ENCODE measurements at regions not wholly inside any gene's neighbourhood (a gene's known extent, or its start where the extent isn't known, plus 50 kb on each side); places are given as distances from the start of the nearest gene placed in this dataset.

DNA sequence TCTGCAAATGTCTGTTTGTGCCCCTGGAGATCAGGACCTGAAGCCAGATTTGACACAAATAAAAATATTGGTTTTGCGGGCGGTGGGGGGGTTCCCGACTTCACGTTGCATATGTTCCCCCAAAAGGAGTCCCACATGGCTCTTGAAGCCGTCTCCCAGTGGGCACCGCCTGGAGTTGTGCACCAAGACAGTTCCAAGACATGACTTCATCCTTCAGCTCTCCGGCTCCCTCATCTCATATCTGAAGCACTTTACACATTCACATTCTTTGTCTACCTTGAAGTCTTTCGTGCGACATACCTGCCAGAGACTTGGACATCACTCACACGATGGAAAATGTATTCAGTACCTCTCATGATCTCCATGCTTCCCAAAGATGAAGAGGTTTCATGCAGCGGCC, 362.8 kb upstream of the FOXK1 start:
- DNase-seq (ENCODE audit: low read depth, low spot score) = no peak
- H3K4me3 Mint-ChIP-seq = no peak overlapping the region
- no peaks in the 10 kb centered on the region for H3K36me3 Mint-ChIP-seq (ENCODE audit: low read depth)
- no peak overlapping the region for H3K27ac Mint-ChIP-seq (ENCODE audit: unreplicated experiment)
- peaks cover 49% of the 10 kb centered on the region for H3K27me3 Mint-ChIP-seq (ENCODE audit: low read depth)
- peaks cover 9% of the 10 kb centered on the region for H3K9me3 Mint-ChIP-seq
- TF ChIP-seq CTCF (conservative IDR thresholded peaks at IDR 0.05) = no peak
- no peaks in the 10 kb centered on the region for H3K4me1 Mint-ChIP-seq

GRCh38 chr7:4325732-4326131, 356.4 kb upstream of the FOXK1 start:
- H3K36me3 Mint-ChIP-seq (ENCODE audit: low read depth) = no peaks in the 10 kb centered on the region
- H3K27me3 Mint-ChIP-seq (ENCODE audit: low read depth) = peaks cover 11% of the 10 kb centered on the region
- DNase-seq (ENCODE audit: low read depth, low spot score) = no peak
- no peaks in the 10 kb centered on the region for H3K4me1 Mint-ChIP-seq
- TF ChIP-seq CTCF (conservative IDR thresholded peaks at IDR 0.05) = no peak
- peaks cover 3% of the 10 kb centered on the region for H3K9me3 Mint-ChIP-seq
- no peak overlapping the region for H3K4me3 Mint-ChIP-seq
- H3K27ac Mint-ChIP-seq (ENCODE audit: unreplicated experiment) = no peak overlapping the region

DNA sequence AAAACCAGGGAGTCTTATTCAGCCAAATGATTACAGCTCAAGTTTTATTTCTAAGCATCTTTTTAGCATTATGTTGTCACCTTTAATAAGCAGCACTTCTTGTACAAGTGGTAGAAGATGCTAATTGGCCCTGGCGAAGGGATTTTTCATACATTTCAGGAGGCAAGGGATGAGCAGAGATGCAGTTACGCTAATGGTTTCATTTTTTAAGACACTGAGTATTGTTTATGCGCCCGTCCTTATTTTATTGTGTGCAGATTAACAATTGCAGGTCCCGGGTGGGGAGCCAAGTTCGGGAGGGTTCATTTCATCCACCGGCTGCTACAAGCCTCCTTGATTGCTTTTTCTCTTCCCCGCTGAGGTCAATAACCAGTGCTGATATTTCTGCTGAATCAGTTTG, 350.4 kb upstream of the FOXK1 start:
- Mint-ChIP-seq H3K27me3 (ENCODE audit: low read depth) (peaks cover 5% of the 10 kb centered on the region), H3K4me3 (no peak overlapping the region), H3K9me3 (peaks cover 6% of the 10 kb centered on the region), H3K4me1 (no peaks in the 10 kb centered on the region), H3K36me3 (ENCODE audit: low read depth) (no peaks in the 10 kb centered on the region), H3K27ac (ENCODE audit: unreplicated experiment) (no peak overlapping the region)
- TF ChIP-seq CTCF (conservative IDR thresholded peaks at IDR 0.05) = no peak
- no peak for DNase-seq (ENCODE audit: low read depth, low spot score)

DNA sequence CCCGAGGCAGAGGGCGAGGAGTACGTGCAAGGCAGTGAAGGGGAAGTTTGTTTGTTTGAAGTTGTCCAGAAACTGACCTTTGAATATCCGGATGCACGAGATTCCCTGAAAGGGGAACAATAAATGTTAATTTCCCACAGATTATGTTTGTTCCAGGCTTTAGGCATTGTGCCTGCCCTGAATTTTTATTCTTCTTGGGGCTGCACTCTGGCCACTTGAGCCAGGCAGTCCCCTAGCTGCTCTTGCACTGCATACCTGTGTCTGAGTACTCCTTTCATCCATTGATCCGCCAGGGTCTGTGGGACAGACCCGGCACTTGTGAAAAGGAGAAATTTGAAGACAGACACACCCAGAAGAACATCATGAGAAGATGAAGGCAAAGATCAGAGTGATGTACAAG, 343.5 kb upstream of the FOXK1 start:
- no peak for TF ChIP-seq CTCF (conservative IDR thresholded peaks at IDR 0.05)
- H3K4me3 Mint-ChIP-seq = no peak overlapping the region
- DNase-seq (ENCODE audit: low read depth, low spot score) = no peak
- peaks cover 8% of the 10 kb centered on the region for H3K27me3 Mint-ChIP-seq (ENCODE audit: low read depth)
- peaks cover 6% of the 10 kb centered on the region for H3K36me3 Mint-ChIP-seq (ENCODE audit: low read depth)
- no peak overlapping the region for H3K27ac Mint-ChIP-seq (ENCODE audit: unreplicated experiment)
- peaks cover 13% of the 10 kb centered on the region for H3K9me3 Mint-ChIP-seq
- H3K4me1 Mint-ChIP-seq = no peaks in the 10 kb centered on the region

DNA sequence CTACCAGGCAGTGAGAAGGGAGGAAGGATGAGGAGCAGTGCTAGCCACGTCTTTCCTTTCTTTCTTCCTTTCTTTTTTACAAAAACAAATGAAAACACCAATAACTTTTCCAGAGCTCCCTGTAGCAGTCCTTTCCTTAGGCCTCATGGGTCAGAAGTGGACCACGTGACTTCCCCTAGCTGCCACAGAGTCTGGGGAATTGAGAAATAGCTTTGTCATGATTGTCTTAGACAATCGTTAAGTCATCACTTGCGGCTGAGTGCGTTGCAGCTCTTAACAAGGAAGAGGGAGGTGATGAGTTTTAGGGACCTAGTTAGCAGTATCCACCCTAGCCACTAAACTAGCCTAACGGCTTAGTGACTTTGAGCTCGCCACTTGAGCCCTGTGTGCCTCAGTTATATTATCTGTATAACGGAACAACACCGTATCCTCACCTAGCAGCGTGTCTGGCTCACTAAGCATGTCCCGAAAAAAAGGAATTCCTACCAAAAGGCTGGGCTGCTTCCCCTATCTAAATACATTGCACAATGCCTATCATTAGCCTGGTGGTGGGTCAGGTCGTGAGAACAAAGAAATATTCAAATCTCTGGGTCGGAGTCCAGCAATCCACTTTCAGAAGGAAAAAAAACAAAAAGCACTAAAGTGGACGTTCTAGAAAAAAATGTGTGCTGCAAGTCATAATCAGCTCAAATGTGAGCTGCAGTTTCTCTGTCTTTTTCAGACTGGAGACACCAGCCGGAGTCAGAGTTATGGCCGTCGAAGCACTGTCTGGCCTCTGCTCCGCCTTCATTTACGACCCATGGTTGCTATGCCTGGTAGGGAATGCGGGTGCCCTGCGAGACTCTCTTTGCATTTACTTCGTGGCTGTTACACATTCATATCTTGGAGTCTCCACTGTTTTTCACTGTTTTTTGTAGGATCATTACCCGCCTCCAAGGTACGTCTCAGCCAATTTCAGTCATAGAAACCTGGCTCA, 338.5 kb upstream of the FOXK1 start:
- Mint-ChIP-seq H3K9me3 (peaks cover 4% of the 10 kb centered on the region), H3K27me3 (ENCODE audit: low read depth) (peaks cover 14% of the 10 kb centered on the region)

More for the DNA sequence above, 338.5 kb upstream of the FOXK1 start:
- no peak overlapping the region for H3K27ac Mint-ChIP-seq (ENCODE audit: unreplicated experiment)
- H3K4me1 Mint-ChIP-seq = no peaks in the 10 kb centered on the region
- H3K36me3 Mint-ChIP-seq (ENCODE audit: low read depth) = no peaks in the 10 kb centered on the region
- DNase-seq (ENCODE audit: low read depth, low spot score) = no peak
- H3K4me3 Mint-ChIP-seq = no peak overlapping the region
- no peak for TF ChIP-seq CTCF (conservative IDR thresholded peaks at IDR 0.05)
